Pancreas (tissue), 10 donors: ENCODE measurements at regions not wholly inside any gene's neighbourhood (a gene's known extent, or its start where the extent isn't known, plus 50 kb on each side); places are given as distances from the start of the nearest gene placed in this dataset.

Experiments used
- ATAC-seq, 4 donors: fragments of 200-7000 bp; cut with Tn5 transposase; one replicate each; pipeline versions ENCODE4 v1.8.0 to v1.9.1; 2020; ENCODE audit warnings: mild to moderate bottlenecking in 4 of 4, moderate library complexity in 4 of 4
- DNase-seq, 6 donors: peaks; one replicate each; pipeline ENCODE4 v3.0.0-alpha.2; 2020
- FAIRE-seq: peaks from 2 replicates; lab custom pipeline; 2012; peaks lifted over from hg19 to GRCh38; lab: Jason Lieb, UNC
- H3K27ac ChIP-seq, 4 donors: fragments of 200-600 bp; sonication (generic); 1 replicate in 3 of 4; 2 replicates in 1 of 4; pipeline versions ENCODE4 v1.5.0 to v1.8.0; 2020
- H3K27me3 ChIP-seq, 4 donors: fragments of 200-600 bp; one replicate each; pipeline ENCODE4 v1.8.0; 2021
- H3K36me3 ChIP-seq, 3 donors: fragments of 200-600 bp; sonication (generic) in 1 of 3; one replicate each; pipeline versions ENCODE4 v1.5.0 to v1.8.0; 2020 to 2021
- H3K4me1 ChIP-seq, 3 donors: fragments of 200-600 bp; one replicate each; pipeline ENCODE4 v1.8.0; 2021
- H3K4me3 ChIP-seq, 4 donors: fragments of 200-600 bp; sonication (generic) in 2 of 4; one replicate each; pipeline versions ENCODE4 v1.5.0 to v1.8.0; 2020 to 2021
- H3K9me3 ChIP-seq, 4 donors: fragments of 200-600 bp; one replicate each; pipeline ENCODE4 v1.8.0; 2021
- WGBS, 2 donors: extraction: QIAGEN DNeasy Blood & Tissue Kit; methylation state at CpG; one replicate each; pipeline ENCODE4 v1.1.7; 2013; 5-methylcytosine and 5-hydroxymethylcytosine counted together
- intact Hi-C, 3 donors: fragments of 100-400 bp; cut with DNase I; formaldehyde crosslinking; loops; one replicate each; pipeline versions ENCODE4 v1.11.1 to v1.14.2; 2022
- TF ChIP-seq, protein P1 (sequence below), 4 donors: fragments of 200-600 bp; sonication (generic) in 3 of 4; IDR thresholded peaks; one replicate each; pipeline versions ENCODE4 v1.5.0 to v1.8.0; 2021; ENCODE audit warnings: antibody characterized with exemption in 4 of 4
- donor health status: healthy with polysubstance abuse.
- donor health status: DM: no; HTN: no; CAD: no; lungs with moderate emphysema.
- donor health status: DM: no; HTN: no; CAD: no.
- donor health status: control.
- donor health status: control.
- donor health status: Bipolar disorder and iron deficiency.
- donor health status: DM: yes; HTN: yes; CAD: no.
- donor health status: DM: no; HTN: no; CAD: no.
- donor health status: DM: no; HTN: no; CAD: no.
- donor health status: DM: yes; HTN: yes; CAD: no.

DNA sequence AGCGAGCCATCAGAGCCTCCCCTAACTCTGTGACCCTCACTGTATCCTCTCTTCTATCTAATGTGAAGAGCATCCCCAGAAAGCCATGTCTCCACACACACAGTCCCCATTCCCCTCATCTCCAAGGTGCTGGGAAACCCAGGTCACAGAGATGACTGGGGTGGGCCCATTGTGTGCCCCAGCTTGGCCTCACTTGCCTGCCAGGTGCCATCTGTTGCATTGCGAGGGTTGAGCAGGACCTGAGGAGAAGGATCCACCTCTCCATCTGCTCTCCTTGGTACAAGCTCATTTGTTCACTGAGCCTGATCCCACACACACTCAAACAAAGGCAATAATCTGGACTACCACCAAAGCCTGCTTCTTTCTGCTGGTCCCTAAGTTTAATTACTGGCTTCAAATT lies 118.8 kb downstream of the SPATA19 start:
- DNase-seq = no peak
- no peak for FAIRE-seq
- no peak for ATAC-seq
- Histone ChIP-seq H3K36me3 (no peaks in the 10 kb centered on the region), H3K4me1 (no peaks in the 10 kb centered on the region), H3K27ac (no peak overlapping the region), H3K27me3 (no peaks in the 10 kb centered on the region), H3K4me3 (no peak overlapping the region), H3K9me3 (no peaks in the 10 kb centered on the region)
- WGBS, 2 donors = 70 to 74% methylated on average over 2 of the region's 2 CpGs
- intact Hi-C loops = no loop called here
- TF ChIP-seq, protein P1, sequence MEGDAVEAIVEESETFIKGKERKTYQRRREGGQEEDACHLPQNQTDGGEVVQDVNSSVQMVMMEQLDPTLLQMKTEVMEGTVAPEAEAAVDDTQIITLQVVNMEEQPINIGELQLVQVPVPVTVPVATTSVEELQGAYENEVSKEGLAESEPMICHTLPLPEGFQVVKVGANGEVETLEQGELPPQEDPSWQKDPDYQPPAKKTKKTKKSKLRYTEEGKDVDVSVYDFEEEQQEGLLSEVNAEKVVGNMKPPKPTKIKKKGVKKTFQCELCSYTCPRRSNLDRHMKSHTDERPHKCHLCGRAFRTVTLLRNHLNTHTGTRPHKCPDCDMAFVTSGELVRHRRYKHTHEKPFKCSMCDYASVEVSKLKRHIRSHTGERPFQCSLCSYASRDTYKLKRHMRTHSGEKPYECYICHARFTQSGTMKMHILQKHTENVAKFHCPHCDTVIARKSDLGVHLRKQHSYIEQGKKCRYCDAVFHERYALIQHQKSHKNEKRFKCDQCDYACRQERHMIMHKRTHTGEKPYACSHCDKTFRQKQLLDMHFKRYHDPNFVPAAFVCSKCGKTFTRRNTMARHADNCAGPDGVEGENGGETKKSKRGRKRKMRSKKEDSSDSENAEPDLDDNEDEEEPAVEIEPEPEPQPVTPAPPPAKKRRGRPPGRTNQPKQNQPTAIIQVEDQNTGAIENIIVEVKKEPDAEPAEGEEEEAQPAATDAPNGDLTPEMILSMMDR (IDR thresholded peaks at IDR 0.05) = no peak

DNA sequence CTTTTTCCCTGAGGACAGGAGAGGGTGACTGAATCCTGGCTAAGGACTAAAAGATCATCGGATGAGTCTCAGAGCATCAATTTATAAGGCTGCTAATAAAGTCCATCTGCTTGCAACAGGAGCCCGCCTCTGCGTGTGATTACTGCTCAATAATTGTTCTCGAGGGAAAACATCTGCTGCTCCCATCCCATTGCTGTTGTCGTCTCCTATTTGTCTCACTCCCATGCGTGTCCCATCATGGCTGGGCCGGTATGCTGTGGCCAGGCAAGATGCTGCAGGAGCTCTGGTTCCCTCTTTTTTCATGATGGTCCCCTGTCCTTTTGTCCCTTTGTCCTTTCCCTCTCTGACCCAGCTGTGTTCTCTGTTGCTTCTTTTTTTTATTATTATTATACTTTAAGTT lies 121.2 kb downstream of the SPATA19 start:
- H3K9me3 ChIP-seq = no peaks in the 10 kb centered on the region
- no peak overlapping the region for H3K4me3 ChIP-seq
- TF ChIP-seq, protein P1 (IDR thresholded peaks at IDR 0.05) = no peak
- H3K27ac ChIP-seq = no peak overlapping the region
- intact Hi-C loops = no loop called here
- no peaks in the 10 kb centered on the region for H3K36me3 ChIP-seq
- ATAC-seq = no peak
- H3K27me3 ChIP-seq = no peaks in the 10 kb centered on the region
- no peaks in the 10 kb centered on the region for H3K4me1 ChIP-seq
- DNase-seq = no peak
- WGBS, 2 donors = 65 to 69% methylated on average over 7 of the region's 7 CpGs
- FAIRE-seq = no peak

DNA sequence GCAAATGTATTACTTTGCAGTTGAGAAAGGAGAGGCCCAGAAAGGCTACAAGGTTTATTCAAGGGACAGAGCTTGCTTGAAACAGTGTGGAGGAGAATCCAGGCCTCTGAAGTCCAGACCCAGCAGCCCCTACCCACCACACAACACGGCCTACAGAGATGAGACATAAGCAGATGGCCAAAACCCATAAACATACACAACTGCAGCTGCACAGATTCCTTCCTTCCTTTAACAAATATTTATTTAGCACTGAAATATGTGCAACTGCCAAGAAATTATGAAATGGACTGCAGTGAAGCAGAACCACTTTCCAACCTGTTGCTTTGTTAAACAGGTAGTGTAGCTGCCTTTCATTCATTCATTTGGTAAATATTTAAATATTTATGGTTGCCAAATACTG lies 122.3 kb downstream of the SPATA19 start:
- DNase-seq = no peak
- Histone ChIP-seq H3K4me3 (no peak overlapping the region), H3K36me3 (no peaks in the 10 kb centered on the region), H3K27ac (no peak overlapping the region), H3K4me1 (no peaks in the 10 kb centered on the region), H3K9me3 (no peaks in the 10 kb centered on the region), H3K27me3 (no peaks in the 10 kb centered on the region)
- intact Hi-C loops = no loop called here
- WGBS, 2 donors = 5 to 7% methylated on average over 1 of the region's 1 CpG
- peak in 1 of 4 donors; percentile 39 for ATAC-seq
- TF ChIP-seq, protein P1 (IDR thresholded peaks at IDR 0.05) = no peak
- no peak for FAIRE-seq

DNA sequence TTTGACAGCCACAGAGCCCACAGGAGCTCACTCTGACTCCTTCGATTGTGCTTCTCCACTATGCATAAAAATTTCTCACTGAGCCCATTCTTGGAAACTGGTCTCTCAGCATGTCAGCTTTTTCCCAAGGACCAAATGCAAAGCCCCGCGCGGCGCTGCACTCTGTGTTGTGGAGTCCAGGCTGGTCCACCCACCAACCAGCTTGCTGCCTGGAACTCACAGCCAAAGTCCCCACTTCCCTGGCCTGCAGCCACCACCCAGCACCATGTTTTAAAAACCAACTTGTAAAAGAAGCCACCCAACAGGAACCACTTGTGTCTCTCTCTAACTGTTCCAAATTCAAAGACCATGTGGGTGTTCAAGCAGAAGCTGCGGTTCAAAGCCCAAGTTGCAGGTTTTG lies 124.4 kb downstream of the SPATA19 start:
- Histone ChIP-seq H3K9me3 (no peaks in the 10 kb centered on the region), H3K36me3 (no peaks in the 10 kb centered on the region), H3K27me3 (no peaks in the 10 kb centered on the region), H3K27ac (no peak overlapping the region), H3K4me3 (no peak overlapping the region), H3K4me1 (no peaks in the 10 kb centered on the region)
- TF ChIP-seq, protein P1 (IDR thresholded peaks at IDR 0.05) = no peak
- 86 to 92% methylated on average over 6 of the region's 6 CpGs for WGBS, 2 donors
- ATAC-seq = no peak
- FAIRE-seq = no peak
- intact Hi-C loops = no loop called here
- no peak for DNase-seq

DNA sequence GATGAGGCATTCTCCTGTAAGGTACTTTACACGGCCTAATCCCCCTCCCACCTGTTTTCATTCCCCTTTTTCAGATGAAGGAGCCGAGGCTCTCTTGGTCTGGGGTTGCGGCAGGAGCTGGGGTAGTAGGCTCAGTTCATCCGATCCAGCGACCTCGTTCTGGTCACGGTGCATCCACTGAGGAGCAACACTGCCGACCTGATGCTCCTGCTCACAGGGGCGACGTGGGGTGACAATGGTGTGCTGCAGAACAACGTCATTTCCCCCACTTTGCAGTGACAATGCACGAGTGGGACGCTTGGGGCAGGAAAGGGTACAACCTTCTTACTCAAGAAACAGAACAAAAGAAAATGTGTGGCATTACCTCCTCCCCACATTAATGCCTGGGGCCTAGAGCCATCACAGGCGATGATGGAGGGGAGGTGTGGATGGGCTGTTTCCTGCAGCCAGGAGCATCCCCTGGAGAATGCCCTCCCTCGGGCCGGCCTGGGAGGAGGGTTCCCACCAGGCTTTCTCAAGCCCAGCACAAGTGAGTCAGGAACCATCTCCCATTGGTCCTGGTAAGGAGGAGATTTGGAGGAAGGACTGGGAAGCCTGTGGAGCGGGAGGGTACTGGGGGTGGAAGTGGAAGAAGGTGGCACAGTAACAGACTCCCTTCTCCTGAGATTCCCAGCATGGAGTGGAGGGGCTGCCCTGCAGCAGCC lies 125.6 kb downstream of the SPATA19 start:
- DNase-seq = no peak
- intact Hi-C loops = no loop called here
- Histone ChIP-seq H3K36me3 (no peaks in the 10 kb centered on the region), H3K27me3 (no peaks in the 10 kb centered on the region), H3K4me1 (no peaks in the 10 kb centered on the region), H3K9me3 (no peaks in the 10 kb centered on the region), H3K27ac (no peak overlapping the region), H3K4me3 (no peak overlapping the region)
- TF ChIP-seq, protein P1 (IDR thresholded peaks at IDR 0.05) = no peak
- ATAC-seq = no peak
- no peak for FAIRE-seq
- 64 to 70% methylated on average over 17 of the region's 17 CpGs for WGBS, 2 donors
